ENCODE measurements at regions not wholly inside any gene's neighbourhood (a gene's known extent, or its start where the extent isn't known, plus 50 kb on each side); places are given as distances from the start of the nearest gene placed in this dataset.
"Not testable (repeated sequence)": the region's sequence is repeated elsewhere in the genome, so short reads cannot be mapped to it uniquely, and the experiment has no call there.

DNA sequence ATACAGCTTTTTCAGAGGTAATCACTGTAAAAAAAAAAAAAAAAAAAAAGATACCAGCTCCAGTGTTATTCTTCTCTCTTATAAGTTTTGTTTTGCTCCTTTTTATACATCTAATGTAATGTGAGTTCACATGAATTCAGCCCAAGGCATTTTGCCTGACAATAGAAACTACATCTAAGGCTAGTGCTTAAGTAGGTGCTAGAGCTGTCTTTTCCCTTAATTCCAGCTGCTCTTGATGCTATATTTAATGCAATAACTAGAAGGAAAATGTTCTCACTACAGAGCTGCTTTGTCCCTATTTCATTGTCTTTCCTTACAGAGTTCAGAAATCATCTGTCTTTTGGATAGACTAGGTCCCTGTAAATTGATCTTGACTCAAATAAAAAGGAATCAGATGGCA, 150.1 kb downstream of the NAA11 start:
- DNase-seq: peak in 1 of 2 donors; percentile 40

DNA sequence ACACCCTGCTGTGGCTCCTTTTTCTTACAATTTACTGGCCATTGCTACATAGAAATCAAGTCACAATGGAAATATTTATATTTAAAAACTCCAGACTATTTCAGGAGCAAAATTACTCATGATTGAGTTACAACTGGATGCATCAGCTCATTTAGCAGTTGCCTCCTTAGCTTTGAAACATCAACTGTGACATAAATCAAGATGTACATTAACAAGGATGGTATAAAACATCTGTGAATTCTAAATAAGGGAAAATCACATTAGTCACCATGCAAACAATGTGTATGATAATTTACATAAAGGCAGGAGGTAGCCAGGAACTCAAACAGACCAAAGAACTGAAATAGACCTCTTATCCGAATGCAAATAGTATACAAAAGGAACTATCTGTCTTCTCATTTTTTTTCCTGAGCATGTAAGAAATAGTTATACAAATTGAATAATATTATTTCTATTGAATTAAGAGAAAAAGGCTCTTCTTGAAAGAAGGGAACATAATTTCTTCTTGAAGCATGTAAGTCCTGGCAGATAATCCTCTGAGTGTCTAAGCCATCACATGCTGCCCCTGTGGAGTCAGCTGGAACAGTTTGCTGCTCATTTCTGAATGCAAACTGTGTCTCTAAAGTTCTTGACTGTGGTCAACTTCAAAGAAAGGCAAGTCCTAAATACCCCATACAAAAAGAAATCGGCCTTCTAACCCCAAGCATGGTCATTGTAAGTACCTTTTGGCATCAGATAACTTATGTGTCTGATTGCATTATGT, 151.2 kb downstream of the NAA11 start:
- DNase-seq: no peak

DNA sequence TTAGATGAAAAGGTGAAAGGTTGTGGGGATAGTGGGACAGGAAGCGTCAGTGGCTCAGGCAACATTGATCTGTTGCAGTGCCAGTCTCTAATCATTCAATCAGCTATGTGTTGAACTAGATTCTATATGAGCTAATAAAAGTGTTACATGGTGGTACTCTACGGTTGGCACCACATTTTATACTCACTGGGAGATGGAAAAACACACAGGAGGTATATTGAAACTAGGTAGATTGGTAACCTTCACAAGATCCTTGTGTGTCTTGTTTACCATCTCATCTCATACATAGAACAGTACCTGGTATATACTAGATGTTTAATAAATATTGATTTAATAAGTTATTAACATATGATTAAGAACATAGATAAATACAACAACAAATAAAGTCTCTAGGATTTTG, 152.7 kb downstream of the NAA11 start:
- no peak for DNase-seq

DNA sequence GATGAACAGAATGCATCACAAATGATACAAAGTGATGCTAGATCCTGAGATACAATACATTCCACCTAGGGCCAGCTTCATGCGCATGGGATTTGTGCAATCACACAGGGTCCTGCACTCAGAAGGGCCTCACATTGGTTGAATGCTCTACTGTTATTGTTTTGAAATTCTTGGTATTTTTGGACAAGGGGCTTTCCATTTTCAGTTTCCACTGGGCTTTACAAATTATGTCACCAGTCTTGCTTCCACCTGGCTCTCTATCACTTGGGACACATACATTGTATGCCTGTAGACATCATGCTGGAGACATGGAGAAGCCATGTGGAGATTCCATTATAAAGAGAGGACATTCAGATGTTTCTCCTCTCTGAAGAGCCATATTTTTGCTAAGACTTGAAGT, 155.8 kb downstream of the NAA11 start:
- no peak for DNase-seq

DNA sequence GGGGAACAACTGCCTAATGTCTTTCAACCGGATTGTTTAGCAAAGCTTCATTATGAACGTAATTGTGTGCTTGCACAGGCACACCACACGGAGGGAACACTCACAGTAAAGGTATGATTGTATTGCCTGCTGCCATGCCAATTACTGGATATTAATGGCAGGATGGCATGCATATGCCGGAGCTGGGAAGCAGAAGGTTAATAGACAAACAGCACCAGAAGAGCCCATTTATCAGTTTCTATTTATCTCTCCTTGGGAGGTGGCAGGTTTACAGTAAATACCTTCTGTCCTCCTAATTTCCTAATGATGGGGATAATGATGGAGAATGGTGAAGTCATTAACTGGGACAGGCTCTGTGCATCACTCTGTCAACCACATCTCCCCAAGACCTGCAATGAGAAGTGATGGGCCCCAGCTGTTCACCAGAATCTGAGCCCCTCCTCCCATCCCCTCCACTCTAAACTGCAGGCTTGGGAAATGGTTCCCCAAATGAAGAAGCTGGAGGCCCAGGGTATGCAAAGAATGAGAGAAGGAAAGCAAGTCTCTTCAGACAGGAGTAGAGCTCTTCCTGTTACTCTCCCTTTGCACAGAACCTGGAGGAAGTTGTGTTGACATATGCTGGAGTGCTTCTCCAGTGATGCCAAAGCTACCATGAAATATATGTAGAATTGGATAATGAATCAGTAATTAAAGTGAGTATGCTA, 160.8 kb downstream of the NAA11 start:
- no peak for DNase-seq

DNA sequence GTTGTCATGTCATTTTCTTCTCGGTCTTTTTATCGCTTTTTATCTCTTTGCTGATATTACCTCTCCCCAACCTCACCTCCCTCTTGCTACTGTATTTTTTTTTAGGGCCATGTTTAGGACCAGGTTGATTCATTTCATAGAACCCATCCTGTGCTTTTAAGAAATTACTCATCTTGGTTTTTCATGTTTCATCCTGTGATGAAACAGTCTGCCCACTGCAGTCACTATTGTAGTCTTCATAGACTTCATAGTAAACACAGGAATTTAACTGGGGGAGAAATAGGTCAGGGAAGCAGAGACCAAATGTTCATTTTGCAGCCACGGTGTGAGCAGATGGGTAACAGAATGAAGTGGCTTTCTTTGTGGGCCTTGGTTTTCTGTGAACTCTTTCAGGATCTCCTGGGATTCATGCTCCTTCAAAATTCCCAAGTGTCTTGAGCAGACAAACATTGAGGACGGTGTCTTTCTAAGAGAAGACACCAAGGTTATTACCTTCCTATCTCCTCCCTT, 161.8 kb downstream of the NAA11 start:
- no peak for DNase-seq

DNA sequence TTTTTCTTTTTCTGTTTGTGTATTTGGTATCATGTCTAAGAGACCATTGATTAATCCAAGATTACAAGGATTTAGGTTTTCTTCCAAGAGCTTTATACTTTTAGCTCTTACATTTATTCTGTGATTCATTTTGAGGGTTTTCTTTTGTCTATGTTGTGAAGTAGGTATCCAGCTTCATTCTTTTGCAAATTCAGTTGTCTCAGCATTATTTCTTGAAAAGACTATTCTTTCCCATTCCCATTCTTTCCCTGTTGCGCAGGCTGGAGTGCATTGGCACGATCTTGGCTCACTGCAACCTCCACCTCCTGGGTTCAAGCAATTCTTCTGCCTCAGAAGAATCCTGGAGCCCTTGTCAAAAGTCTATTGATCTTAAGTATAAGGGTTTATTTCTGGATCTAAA, 164.9 kb downstream of the NAA11 start:
- no peak for DNase-seq

DNA sequence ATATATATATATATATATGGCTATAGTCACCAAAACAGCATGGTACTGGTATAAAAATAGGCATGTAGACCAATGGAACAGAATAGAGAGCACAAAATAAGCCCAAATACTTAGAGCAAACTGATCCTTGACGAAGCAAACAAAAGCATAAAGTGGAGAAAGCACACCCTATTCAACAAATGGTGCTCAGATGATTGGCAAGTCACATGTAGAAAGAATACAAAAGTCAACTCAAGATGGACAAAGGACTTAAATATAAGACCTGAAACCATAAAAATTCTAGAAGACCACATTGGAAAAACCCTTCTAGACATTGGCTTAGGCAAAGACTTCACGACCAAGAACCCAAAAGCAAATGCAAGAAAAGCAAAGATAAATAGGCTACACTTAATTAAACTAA, 167.2 kb downstream of the NAA11 start:
- not testable (repeated sequence) for DNase-seq

DNA sequence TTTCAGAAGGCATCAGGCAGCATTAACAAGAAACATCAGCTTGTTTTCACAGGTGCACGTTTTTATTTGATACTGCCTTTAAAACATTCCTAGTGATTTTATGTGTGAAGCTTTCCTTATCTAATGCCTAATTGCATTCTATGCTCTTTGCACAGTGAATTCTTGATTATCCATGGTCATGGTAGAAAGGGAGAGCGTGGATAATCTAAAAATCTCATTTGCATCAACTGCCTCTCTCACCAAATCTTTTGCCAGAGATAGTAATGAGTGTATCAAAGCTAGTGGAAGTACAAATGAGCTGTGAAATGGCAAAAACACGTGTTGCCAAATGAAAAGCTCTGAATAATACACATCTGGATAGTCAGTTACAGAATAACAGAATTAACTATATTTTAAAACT, 170.5 kb downstream of the NAA11 start:
- no peak for DNase-seq

DNA sequence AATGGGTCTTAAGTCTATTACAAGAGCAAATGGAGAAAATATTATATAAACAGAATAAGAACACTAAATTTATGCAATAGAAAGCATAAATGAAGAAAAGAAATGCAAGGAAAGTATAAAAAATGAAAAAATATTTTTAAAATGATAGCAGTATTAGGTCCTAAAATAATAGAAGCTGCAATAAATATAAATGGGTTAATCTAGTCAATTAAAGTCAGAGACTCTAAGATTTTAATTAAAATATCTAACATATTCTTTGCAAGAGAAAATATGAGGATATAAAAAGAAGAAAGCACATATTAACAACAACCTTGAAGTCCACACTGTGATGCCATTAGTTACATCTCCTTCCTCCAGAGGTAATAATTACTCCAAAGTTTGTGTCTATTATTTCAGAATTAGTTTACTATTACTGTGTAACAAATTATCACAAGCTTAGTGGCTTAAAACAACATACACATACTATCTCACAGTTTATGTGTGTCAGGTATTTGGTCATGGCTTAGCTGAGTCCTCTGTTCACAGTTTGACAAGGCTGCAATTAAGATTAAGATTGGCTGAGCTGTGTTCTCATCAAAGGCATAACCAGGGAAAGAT, 174.9 kb downstream of the NAA11 start:
- DNase-seq: no peak

DNA sequence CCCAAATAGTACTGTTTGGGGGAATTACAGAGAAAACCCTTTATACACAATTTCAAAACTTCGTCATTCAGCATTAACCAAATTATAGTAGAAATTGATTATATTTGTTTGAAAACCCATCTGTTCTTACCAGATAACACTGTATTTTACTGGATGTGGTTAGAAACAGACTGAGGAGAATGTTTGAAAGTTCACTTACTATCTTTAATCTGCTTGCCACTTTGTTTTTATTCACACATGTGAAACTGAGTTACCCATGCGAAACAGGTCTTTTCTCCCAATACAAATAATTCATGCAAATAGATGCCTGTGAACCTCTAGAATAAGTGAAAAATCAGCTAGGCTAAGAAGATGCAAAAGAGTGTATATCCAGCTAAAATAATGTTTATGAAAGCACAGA, 177.5 kb downstream of the NAA11 start:
- no peak for DNase-seq

DNA sequence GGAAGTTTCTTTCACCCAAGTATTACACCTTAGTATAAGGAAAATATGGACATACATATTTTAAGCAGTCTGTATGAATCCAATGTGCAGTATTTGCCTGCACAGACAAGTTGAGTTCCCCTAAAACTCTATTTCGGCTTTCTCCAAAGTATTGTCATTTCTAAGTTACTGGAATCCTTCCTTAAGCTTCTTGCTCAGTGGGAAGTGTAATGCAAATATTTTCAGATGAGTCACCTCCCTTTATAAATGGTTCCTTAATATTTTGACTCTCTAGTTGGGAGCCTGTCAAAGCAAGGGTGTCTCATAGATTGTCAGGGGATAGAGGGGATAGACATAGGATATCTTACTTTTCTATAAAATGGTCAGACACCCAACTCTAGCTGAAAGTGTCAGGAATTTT, 178.6 kb downstream of the NAA11 start:
- no peak for DNase-seq

DNA sequence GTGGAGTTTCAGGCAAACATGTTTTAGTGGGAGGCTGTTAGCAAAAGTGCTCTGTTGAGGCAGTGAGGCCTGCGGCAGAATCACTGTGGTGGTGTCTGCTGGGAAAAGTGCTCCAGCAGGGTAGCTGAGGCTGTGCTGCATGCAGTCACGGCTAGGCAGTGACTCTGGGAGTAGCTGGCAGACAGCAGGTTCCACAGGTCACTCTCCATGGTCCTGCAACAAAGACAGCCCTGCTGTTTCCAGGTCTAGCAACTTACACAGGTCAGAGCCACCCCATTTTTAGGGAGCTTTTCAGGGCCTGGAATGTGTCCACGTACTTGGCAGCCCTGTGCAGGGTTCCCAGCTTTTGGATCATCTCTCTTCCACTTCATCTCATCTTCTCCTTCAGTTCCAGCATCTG, 184.3 kb downstream of the NAA11 start:
- peak; percentile 2 to 6 for DNase-seq

DNA sequence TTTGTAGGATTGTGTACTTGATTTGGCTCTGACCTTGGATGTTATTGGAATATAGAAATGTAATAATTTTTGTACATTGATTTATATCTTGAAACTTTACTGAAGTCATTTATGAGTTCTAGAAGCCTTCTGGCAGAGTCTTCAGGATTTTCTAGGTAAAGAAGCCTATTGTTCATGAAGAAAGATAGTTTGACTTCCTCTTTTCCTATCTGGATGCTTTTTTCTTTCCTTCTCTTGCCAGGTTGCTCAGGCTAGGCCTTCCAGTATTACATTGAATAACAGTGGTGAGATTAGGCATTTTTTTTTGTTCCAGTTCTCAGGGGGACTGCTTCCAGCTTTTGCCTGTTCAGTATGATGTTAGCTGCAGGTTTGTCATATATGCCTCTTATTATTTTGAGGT, 191.1 kb downstream of the NAA11 start:
- no peak for DNase-seq

DNA sequence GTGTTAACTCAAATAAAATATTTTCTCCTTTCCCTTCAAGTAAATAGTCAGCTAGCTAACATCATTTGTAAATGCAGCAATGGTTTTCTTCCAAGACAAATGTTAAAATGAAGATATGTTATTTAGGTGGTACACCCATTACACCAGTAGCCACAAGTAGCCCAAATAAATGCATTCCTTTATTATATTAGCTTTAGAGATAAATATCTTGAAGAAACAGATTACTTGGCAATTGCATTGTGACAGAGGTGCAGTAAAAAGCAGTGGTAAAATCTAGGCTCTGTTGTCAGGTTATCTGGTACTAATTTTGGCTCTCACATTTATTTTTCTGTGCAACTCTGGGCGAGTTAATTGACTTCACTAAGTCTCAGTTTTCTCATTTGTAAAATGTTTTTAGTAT, 193.0 kb downstream of the NAA11 start:
- no peak for DNase-seq

DNA sequence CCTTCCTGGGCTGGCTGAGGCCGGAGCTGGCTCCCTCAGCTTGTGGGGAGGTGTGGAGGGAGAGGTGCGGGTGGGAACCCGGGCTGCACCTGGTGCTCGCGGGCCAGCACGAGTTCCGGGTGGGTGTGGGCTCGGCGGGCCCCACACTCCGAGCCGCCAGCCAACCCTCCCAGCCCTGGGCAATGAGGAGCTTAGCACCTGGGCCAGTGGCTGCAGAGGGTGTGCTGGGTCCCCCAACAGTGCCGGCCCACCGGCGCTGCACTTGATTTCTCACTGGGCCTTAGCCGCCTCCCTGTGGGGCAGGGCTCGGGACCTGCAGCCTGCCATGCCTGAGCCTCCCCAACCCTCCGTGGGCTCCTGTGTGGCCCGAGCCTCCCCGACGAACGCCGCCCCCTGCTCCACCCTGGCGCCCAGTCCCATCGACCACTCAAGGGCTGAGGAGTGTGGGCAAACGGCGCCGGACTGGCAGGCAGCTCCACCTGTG, 182.7 kb upstream of the PAQR3 start:
- no peak for DNase-seq

DNA sequence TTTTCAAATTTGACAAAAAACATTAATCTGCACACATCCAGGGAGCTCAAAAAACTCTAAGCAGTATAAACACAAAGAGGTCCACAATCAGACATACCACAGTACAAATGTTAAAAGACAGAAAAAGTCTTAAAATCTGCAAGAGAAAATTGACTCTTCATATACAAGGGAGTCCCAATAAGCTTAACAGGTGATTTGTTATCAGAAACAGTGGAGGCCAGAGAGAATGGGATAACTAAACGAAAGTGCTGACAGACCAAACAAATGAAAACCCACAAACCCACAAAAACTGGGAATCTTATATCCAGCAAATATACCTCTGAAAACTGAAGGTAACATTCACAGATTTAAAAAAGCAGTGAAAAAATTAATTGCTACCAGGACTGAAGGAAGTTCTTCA, 182.0 kb upstream of the PAQR3 start:
- DNase-seq: no peak

DNA sequence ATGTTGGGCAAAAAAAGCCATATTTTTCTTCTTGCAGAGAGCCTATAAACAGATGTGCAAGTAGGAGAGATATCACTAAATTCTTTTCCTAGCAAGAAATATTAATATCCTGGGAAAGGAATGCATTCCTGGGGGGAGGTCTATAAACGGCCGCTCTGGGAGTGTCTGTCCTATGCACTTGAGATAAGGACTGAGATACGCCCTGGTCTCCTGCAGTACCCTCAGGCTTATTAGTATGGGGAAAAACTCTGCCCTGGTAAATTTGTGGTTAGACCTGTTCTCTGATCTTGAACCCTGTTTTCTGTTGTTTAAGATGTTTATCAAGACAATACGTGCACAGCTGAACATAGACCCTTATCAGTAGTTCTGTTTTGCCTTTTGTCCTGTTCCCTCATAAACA, 177.8 kb upstream of the PAQR3 start:
- not testable (repeated sequence) for DNase-seq

DNA sequence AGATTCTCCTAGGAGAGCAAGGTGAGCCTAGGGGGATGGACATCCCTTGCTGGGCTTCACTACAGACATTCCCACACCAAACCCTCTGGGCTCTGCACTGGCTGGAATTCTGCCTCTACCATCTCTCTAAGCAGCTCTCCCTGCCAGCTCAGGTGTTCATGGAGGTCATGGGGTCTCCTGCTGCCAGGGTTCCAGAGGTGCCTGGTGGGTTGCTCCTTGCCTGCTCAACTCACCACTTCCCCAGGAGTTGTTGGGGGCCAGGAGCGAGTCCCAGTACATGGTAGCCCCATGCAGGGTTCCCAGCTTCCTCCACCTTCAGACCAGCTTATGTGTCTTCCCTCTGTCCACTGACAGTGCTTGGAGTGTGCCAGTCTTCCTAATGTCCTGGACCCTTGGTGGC, 167.8 kb upstream of the PAQR3 start:
- no peak for DNase-seq

DNA sequence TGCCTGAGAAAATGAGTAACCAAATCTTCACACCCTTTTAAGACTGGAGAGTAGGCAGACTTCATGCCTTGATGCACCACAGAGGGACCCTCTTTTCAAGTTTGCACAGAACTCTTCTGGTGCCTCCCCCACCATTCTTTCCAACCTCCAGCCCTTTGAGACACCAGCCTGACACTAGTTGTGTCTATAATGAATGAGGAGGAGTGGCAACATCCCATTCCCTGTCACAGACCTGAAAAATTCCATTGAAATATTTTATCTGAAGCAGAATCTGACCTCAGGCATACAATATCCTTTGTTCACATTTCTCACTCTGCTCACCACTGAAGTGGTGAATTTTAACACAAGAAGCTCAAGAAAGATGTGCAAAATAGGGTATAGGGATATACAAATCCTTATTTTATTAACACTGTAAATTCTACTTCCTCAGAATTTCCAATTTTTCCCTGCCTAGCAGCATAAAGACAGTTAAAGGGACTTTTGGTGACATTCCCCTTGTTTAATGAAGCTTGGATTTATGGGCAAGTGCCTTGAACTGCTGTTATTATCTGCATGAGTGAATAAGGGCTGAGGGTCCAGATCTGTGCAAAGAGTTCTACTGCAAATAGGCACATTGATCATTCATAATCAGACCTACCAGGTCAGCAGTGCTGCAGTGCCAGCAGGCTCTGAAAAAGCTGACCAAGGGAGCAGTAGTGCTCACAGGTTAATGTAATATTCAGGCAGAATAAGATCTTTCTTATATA, 149.9 kb upstream of the PAQR3 start:
- DNase-seq: no peak

DNA sequence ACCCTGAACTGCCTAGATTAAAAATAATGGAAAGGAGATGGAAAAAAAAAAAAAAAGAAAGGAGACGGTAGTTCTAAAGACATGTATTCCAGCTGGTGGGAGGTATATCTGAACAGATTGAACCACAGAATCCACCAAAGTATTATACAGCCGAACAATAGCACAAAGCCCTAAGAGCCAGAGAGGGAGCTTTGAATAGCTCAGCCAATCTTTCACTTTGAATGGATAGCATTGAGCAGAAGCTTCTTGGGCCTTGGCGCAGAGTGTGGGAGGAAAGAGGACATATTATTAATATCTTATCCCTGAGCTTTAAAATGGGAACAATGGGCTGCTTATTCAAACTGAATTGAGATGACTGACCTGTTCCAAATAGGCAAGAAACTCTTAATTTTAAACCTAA, 147.8 kb upstream of the PAQR3 start:
- DNase-seq: no peak

DNA sequence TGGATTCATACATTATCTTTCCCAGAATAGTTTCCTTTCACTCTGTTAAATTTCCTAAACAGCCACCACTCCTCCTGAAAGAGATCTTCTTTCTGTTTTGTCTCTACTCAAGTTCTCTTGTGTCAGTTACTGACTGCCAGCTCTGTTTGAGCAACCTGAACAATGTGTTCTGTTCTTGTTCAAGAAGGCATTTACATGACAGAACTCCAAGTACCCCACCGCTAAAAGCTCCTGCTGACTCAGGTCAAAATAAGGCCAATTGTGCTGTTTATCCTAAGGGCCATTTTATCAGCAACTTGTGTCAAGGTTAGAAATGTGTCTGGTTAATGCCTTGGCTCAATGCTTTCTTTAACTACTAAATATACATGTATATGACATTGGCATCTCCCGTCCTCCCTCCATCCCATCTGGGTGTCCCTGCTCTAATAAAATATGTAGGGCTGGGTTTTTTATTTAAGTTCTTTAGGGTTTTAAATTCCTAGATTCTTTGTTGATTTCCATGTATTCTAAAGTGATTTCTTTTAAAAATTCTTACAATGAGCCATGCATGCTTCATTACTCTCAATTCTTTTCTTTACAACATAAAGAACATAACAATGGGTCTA, 144.3 kb upstream of the PAQR3 start:
- no peak for DNase-seq
